PC-9 (cell line): ENCODE measurements at regions not wholly inside any gene's neighbourhood (a gene's known extent, or its start where the extent isn't known, plus 50 kb on each side); places are given as distances from the start of the nearest gene placed in this dataset.

Experiments used
- BruUV-seq: library from RNA; stranded (reverse); fragments of 400-500 nt; replicated peaks from 2 replicates; lab custom pipeline; 2021; lab: Mats Ljungman, UMichigan
- CTCF ChIA-PET: fragments of 300-600 bp; sonication (Branson Sonifier 250); formaldehyde crosslinking; loops from one replicate; lab custom pipeline; 2022; ENCODE audit warnings: antibody characterized with exemption; lab: Charles Lee
- POLR2A ChIA-PET: fragments of 300-600 bp; sonication (Branson Sonifier 250); formaldehyde crosslinking; loops from one replicate; lab custom pipeline; 2022; ENCODE audit warnings: antibody characterized with exemption; ENCODE audit not compliant: unreplicated experiment; lab: Charles Lee
- DNase-seq, 2 experiments: peaks; one replicate each; pipeline versions ENCODE4 v3.0.0 to v3.0.0-alpha.2; 2015 to 2022; ENCODE audit warnings: mixed read lengths in 1 of 2
- H2AFZ ChIP-seq: fragments of 200-600 bp; sonication (generic); 2 replicates; pipeline ENCODE4 v1.8.1; 2017; ENCODE audit warnings: antibody characterized with exemption
- H3F3A ChIP-seq: fragments of 200-600 bp; sonication (generic); 2 replicates; pipeline ENCODE4 v1.8.1; 2017; ENCODE audit warnings: antibody characterized with exemption, mild to moderate bottlenecking, low read depth; ENCODE audit not compliant: insufficient read depth
- H3K27ac ChIP-seq: fragments of 200-600 bp; sonication (generic); 2 replicates; pipeline ENCODE4 v1.6.1; 2016; ENCODE audit warnings: mixed run types
- H3K27me3 ChIP-seq: fragments of 200-600 bp; sonication (generic); 2 replicates; pipeline ENCODE4 v1.6.1; 2016; ENCODE audit warnings: low read depth, mixed run types; ENCODE audit not compliant: insufficient read depth
- H3K36me3 ChIP-seq: fragments of 200-600 bp; sonication (generic); 2 replicates; pipeline ENCODE4 v1.6.1; 2016; ENCODE audit warnings: low read depth, mixed run types
- H3K4me1 ChIP-seq: fragments of 200-600 bp; sonication (generic); replicated peaks from 2 replicates; pipeline ENCODE4 v1.6.1; 2016; ENCODE audit warnings: mixed run types; ENCODE audit not compliant: insufficient read depth
- H3K4me2 ChIP-seq: fragments of 200-600 bp; sonication (generic); 2 replicates; pipeline ENCODE4 v1.6.1; 2017; ENCODE audit warnings: mixed run types
- H3K4me3 ChIP-seq: fragments of 200-600 bp; sonication (generic); 2 replicates; pipeline ENCODE4 v1.6.1; 2016; ENCODE audit warnings: mixed run types
- H3K79me2 ChIP-seq: fragments of 200-600 bp; sonication (generic); 2 replicates; pipeline ENCODE4 v1.6.1; 2017; ENCODE audit warnings: low read depth, mixed run types
- H3K9me2 ChIP-seq: fragments of 200-600 bp; sonication (generic); 2 replicates; pipeline ENCODE4 v1.8.1; 2017; ENCODE audit warnings: mild to moderate bottlenecking; ENCODE audit not compliant: insufficient read depth
- H3K9me3 ChIP-seq: fragments of 200-600 bp; sonication (generic); 2 replicates; pipeline ENCODE4 v1.8.1; 2016; ENCODE audit warnings: low read depth; ENCODE audit not compliant: insufficient read depth
- H4K20me1 ChIP-seq: fragments of 200-600 bp; sonication (generic); 2 replicates; pipeline ENCODE4 v1.8.1; 2017; ENCODE audit not compliant: insufficient read depth
- EZH2 ChIP-seq: fragments of 200-600 bp; sonication (generic); IDR thresholded peaks from 2 replicates; pipeline ENCODE4 v1.8.0; 2017; ENCODE audit warnings: antibody characterized with exemption, low read depth
- intact Hi-C: fragments of 100-400 bp; cut with micrococcal nuclease; formaldehyde crosslinking; loops from one replicate; pipeline ENCODE4 v1.10.0; 2022; ENCODE audit not compliant: unreplicated experiment
- TF ChIP-seq, protein P1 (sequence below): fragments of 200-600 bp; sonication (generic); conservative IDR thresholded peaks from 2 replicates; pipeline ENCODE4 v1.6.1; 2017; ENCODE audit warnings: mixed run types, antibody characterized with exemption, mild to moderate bottlenecking, moderate library complexity

DNA sequence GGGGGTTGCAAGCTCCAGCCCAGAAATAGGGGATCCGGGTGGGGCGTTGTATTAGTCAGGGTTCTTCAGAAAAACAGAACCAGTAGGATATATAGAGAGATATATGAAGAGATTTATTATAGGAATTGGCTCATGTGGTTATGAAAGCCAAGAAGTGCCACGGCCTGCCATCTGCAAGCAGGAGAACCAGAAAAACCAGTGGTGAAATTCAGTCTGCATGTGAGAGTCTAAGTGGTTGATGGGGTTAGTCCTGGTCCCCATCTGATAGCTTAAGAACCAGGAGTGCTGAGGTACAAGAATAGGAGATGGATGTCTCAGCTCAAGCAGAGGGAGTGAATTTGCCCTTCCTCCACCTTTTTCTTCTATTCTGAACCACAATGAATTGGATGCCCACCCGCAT is 123.4 kb upstream of the APC start:
- ChIA-PET CTCF (no interaction called here), POLR2A (no interaction called here)
- no peaks in the 10 kb centered on the region for H3K36me3 ChIP-seq
- no peaks in the 10 kb centered on the region for H3K79me2 ChIP-seq
- H3K27me3 ChIP-seq: no peaks in the 10 kb centered on the region
- H3K27ac ChIP-seq: no peak overlapping the region
- H3K9me3 ChIP-seq: no peaks in the 10 kb centered on the region
- H3K4me2 ChIP-seq: no peak overlapping the region
- H4K20me1 ChIP-seq: no peaks in the 10 kb centered on the region
- no peaks in the 10 kb centered on the region for H3K9me2 ChIP-seq
- no TSS peak for BruUV-seq
- DNase-seq: no peak
- intact Hi-C loops: no loop called here
- no peak for TF ChIP-seq EZH2
- TF ChIP-seq, protein P1, sequence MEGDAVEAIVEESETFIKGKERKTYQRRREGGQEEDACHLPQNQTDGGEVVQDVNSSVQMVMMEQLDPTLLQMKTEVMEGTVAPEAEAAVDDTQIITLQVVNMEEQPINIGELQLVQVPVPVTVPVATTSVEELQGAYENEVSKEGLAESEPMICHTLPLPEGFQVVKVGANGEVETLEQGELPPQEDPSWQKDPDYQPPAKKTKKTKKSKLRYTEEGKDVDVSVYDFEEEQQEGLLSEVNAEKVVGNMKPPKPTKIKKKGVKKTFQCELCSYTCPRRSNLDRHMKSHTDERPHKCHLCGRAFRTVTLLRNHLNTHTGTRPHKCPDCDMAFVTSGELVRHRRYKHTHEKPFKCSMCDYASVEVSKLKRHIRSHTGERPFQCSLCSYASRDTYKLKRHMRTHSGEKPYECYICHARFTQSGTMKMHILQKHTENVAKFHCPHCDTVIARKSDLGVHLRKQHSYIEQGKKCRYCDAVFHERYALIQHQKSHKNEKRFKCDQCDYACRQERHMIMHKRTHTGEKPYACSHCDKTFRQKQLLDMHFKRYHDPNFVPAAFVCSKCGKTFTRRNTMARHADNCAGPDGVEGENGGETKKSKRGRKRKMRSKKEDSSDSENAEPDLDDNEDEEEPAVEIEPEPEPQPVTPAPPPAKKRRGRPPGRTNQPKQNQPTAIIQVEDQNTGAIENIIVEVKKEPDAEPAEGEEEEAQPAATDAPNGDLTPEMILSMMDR: no peak
- H3K4me3 ChIP-seq: no peak overlapping the region
- H3K4me1 ChIP-seq: no peaks in the 10 kb centered on the region
- no peak overlapping the region for H2AFZ ChIP-seq
- no peaks in the 10 kb centered on the region for H3F3A ChIP-seq

DNA sequence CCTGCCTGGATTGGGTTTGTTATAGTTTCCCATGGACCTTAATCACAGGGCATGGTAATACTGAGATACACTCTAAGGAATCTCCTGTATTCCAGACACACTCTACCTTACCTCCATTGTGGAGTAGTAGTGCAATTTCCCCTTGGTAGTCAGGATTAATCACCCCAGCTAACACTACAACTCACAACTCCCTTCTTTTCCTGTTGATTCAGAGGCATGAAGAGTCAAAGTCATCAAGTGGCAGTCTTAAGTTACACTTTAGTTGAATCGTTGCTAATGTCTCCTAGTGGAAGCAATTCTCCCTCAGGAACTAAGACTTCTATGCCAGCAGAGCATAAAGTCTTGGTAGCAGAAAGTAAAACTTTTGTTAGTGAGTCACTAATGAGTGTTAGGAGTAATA is 122.7 kb upstream of the APC start:
- Histone ChIP-seq H3K27me3 (no peaks in the 10 kb centered on the region), H3K9me3 (no peaks in the 10 kb centered on the region), H3K4me1 (no peaks in the 10 kb centered on the region), H2AFZ (no peak overlapping the region), H3F3A (no peaks in the 10 kb centered on the region), H3K4me3 (no peak overlapping the region), H3K9me2 (no peaks in the 10 kb centered on the region), H4K20me1 (no peaks in the 10 kb centered on the region), H3K36me3 (no peaks in the 10 kb centered on the region), H3K79me2 (no peaks in the 10 kb centered on the region), H3K27ac (no peak overlapping the region), H3K4me2 (no peak overlapping the region)
- ChIA-PET POLR2A (no interaction called here), CTCF (no interaction called here)
- intact Hi-C loops: no loop called here
- no TSS peak for BruUV-seq
- TF ChIP-seq EZH2: no peak
- TF ChIP-seq, protein P1: no peak
- no peak for DNase-seq

DNA sequence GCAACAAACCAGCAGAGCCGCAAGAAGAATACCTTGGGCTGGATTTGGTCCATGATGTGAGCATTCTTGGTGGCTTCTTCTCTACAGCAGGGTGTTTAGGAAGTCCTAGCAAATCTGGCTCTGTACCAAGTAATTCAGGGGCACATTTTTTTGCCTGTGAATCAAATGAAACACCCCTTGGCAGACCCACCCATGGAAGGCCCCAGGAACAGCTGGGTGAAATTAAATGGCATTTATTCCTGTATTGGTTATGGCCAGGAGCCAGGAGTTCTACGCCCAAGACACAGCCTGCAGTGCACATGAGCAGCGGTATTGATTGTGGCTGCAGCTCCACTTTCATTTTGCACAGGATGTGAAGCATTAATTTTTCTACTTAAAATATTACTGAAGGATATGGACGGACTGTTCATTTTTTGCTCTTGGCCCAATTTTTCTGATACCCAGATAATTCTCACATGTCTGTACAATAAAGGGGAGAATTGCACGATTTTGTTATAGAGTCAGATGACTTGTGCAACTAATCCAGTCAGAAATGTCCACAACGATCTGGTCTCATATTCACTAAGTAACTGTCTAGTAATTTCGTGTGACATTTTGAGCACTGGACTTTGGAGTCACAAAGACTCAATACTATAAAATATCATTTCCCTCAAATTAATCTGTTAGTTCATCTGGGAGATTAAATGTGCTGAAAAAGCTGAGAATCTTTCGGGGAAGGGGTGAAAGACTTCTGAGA is 120.7 kb upstream of the APC start:
- no peaks in the 10 kb centered on the region for H3K36me3 ChIP-seq
- H3K4me1 ChIP-seq: no peaks in the 10 kb centered on the region
- intact Hi-C loops: no loop called here
- no peak overlapping the region for H2AFZ ChIP-seq
- H3F3A ChIP-seq: no peaks in the 10 kb centered on the region
- CTCF ChIA-PET: no interaction called here
- TF ChIP-seq, protein P1: no peak
- TF ChIP-seq EZH2: no peak
- H3K9me3 ChIP-seq: no peaks in the 10 kb centered on the region
- no peaks in the 10 kb centered on the region for H3K27me3 ChIP-seq
- no peak overlapping the region for H3K4me2 ChIP-seq
- H3K27ac ChIP-seq: no peak overlapping the region
- no peaks in the 10 kb centered on the region for H3K9me2 ChIP-seq
- no peak for DNase-seq
- no TSS peak for BruUV-seq
- H4K20me1 ChIP-seq: no peaks in the 10 kb centered on the region
- H3K79me2 ChIP-seq: no peaks in the 10 kb centered on the region
- POLR2A ChIA-PET: no interaction called here
- H3K4me3 ChIP-seq: no peak overlapping the region
